GM18499 (cell line): ENCODE measurements at regions not wholly inside any gene's neighbourhood (a gene's known extent, or its start where the extent isn't known, plus 50 kb on each side); places are given as distances from the start of the nearest gene placed in this dataset.

Experiments
- ATAC-seq: cut with Tn5 transposase; IDR thresholded peaks from one replicate; pipeline ENCODE4 v1.9.1; 2021; ENCODE audit warnings: moderate number of reproducible peaks; ENCODE audit not compliant: insufficient read depth, unreplicated experiment

- ATAC-seq = no peak
These were observed 122.9 kb downstream of the DMRTA2 start for GRCh38 chr1:50300297-50300696.

GRCh38 chr1:50295566-50295965 is 127.7 kb downstream of the DMRTA2 start:
- no peak for ATAC-seq

GRCh38 chr1:50292276-50292675 is 131.0 kb downstream of the DMRTA2 start:
- no peak for ATAC-seq

- ATAC-seq = no peak
These were observed 133.7 kb downstream of the DMRTA2 start for GRCh38 chr1:50289495-50289894.

GRCh38 chr1:50285994-50286393 is 137.2 kb downstream of the DMRTA2 start:
- no peak for ATAC-seq

GRCh38 chr1:50279622-50280330 is 143.5 kb downstream of the DMRTA2 start:
- no peak for ATAC-seq

GRCh38 chr1:50278961-50279360 is 144.3 kb downstream of the DMRTA2 start:
- no peak for ATAC-seq

- ATAC-seq = no peak
These were observed 144.8 kb downstream of the DMRTA2 start for GRCh38 chr1:50278410-50278809.

- no peak for ATAC-seq
These were observed 147.7 kb downstream of the DMRTA2 start for GRCh38 chr1:50275566-50275965.

GRCh38 chr1:50272912-50273311 is 150.3 kb downstream of the DMRTA2 start:
- ATAC-seq = no peak

GRCh38 chr1:50271968-50272578 is 151.2 kb downstream of the DMRTA2 start:
- no peak for ATAC-seq

- ATAC-seq = no peak
These were observed 151.9 kb downstream of the DMRTA2 start for GRCh38 chr1:50271337-50271736.

GRCh38 chr1:50270926-50271325 is 152.3 kb downstream of the DMRTA2 start:
- ATAC-seq = no peak

GRCh38 chr1:50268049-50268448 is 155.2 kb downstream of the DMRTA2 start:
- no peak for ATAC-seq

- no peak for ATAC-seq
These were observed 156.7 kb downstream of the DMRTA2 start for GRCh38 chr1:50266509-50266908.

GRCh38 chr1:50265790-50266314 is 157.1 kb downstream of the ELAVL4 start:
- no peak for ATAC-seq

GRCh38 chr1:50264590-50264989 is 155.9 kb downstream of the ELAVL4 start:
- no peak for ATAC-seq

GRCh38 chr1:50262436-50262835 is 153.7 kb downstream of the ELAVL4 start:
- no peak for ATAC-seq

- no peak for ATAC-seq
These were observed 153.2 kb downstream of the ELAVL4 start for GRCh38 chr1:50261951-50262350.

- ATAC-seq = no peak
These were observed 149.4 kb downstream of the ELAVL4 start for GRCh38 chr1:50257940-50258685.

GRCh38 chr1:50257029-50257428 is 148.3 kb downstream of the ELAVL4 start:
- ATAC-seq = no peak
